ENCODE measurements at regions not wholly inside any gene's neighbourhood (a gene's known extent, or its start where the extent isn't known, plus 50 kb on each side); places are given as distances from the start of the nearest gene placed in this dataset.

DNA sequence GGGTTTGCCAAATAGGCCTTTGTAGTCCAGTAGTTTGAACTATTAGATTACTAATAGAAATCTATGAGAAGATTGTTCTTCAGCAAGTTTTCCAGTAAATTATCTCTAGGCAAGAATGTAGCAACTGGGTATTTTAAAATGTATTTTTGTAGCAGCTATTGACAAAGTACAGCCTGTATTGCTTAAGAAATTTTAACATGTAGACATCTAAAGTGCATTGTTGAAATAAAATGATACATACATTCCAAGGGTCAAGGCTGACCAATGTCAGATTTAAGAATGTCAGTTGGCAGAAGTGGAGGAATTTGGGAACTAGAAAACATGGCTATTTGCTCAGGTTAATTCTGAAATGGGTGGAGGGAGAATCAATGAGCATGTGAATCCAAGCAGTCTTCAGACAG is 57.5 kb upstream of the ZSWIM6 start:
- H3K27ac ChIP-seq: peak overlapping the region in 1 of 4 donors; percentile 38

DNA sequence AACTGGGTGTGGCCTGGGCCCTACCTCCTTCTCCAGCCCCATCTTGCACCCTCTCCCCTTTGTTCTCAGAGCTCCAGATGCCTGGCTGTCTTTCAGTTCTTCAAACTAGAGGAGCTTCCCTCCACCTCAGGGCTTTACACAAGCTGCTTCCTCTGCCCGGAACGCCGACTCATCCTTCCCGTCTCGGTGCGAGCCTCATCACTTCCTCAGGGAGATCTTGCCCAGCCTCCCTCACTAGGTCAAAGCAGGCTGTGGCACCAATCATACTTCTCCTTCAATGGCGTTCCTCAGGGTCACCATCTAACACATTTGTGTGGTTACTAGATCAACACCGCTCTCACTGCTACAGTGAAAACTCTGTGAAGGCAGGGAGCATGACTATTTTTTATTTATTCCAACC is 56.2 kb upstream of the ZSWIM6 start:
- Histone ChIP-seq H3K27me3 (no peaks in the 10 kb centered on the region), H3K4me3 (no peak overlapping the region), H3K36me3 (no peaks in the 10 kb centered on the region), H3K4me1 (peaks cover 0 to 19% (median 16%) of the 10 kb centered on the region in 4 donors), H3K9me3 (no peaks in the 10 kb centered on the region), H3K27ac (peak overlapping the region; percentile 2 to 24 (median 14))
- WGBS, 2 donors: 37 to 78% methylated on average over 8 of the region's 8 CpGs
- TF ChIP-seq POLR2A (IDR thresholded peaks at IDR 0.05) (no peak), POLR2AphosphoS5 (IDR thresholded peaks at IDR 0.05) (no peak), EP300 (IDR thresholded peaks at IDR 0.05) (no peak)
- TF ChIP-seq, protein P1, sequence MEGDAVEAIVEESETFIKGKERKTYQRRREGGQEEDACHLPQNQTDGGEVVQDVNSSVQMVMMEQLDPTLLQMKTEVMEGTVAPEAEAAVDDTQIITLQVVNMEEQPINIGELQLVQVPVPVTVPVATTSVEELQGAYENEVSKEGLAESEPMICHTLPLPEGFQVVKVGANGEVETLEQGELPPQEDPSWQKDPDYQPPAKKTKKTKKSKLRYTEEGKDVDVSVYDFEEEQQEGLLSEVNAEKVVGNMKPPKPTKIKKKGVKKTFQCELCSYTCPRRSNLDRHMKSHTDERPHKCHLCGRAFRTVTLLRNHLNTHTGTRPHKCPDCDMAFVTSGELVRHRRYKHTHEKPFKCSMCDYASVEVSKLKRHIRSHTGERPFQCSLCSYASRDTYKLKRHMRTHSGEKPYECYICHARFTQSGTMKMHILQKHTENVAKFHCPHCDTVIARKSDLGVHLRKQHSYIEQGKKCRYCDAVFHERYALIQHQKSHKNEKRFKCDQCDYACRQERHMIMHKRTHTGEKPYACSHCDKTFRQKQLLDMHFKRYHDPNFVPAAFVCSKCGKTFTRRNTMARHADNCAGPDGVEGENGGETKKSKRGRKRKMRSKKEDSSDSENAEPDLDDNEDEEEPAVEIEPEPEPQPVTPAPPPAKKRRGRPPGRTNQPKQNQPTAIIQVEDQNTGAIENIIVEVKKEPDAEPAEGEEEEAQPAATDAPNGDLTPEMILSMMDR (IDR thresholded peaks at IDR 0.05): no peak
- DNase-seq: peak; percentile 80
- intact Hi-C loops (cut with DNase I): loop anchor here (5.0 kb wide), 1 partner anchor 114 kb away; the partner anchor contains the start of gene SMIM15

More for the DNA sequence above, 57.5 kb upstream of the ZSWIM6 start:
- TF ChIP-seq POLR2A (IDR thresholded peaks at IDR 0.05): no peak
- TF ChIP-seq EP300 (IDR thresholded peaks at IDR 0.05): no peak
- TF ChIP-seq, protein P1 (IDR thresholded peaks at IDR 0.05): no peak
- no peak for TF ChIP-seq POLR2AphosphoS5 (IDR thresholded peaks at IDR 0.05)
- DNase-seq: no peak
- H3K4me1 ChIP-seq: peaks cover 0 to 9% (median 5%) of the 10 kb centered on the region in 4 donors
- H3K4me3 ChIP-seq: no peak overlapping the region
- H3K36me3 ChIP-seq: no peaks in the 10 kb centered on the region
- H3K9me3 ChIP-seq: no peaks in the 10 kb centered on the region
- H3K27me3 ChIP-seq: no peaks in the 10 kb centered on the region
- intact Hi-C loops (cut with DNase I): no loop called here

DNA sequence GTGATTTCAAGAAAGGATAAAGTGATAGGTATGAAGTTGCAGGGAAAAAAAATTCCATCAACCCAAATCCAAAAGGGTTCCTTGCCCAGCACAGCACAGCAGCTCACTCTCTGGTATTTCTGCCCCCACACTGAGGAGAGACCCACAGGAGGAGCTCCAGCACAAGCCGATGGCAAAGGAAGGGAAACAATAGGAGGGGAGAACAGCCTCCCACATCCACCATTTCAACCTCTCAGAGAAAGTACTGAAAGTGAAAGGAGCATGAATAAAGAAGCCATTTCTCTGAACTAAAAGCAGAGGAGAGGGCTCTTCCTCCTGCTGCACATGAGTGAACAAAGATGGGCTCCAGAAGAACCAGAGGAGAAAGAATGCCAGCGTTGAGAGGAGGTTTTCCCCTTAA is 54.9 kb upstream of the ZSWIM6 start:
- H3K4me1 ChIP-seq: peaks cover 0 to 25% (median 20%) of the 10 kb centered on the region in 4 donors
- H3K36me3 ChIP-seq: no peaks in the 10 kb centered on the region
- H3K27me3 ChIP-seq: no peaks in the 10 kb centered on the region
- WGBS, 2 donors: 28 to 35% methylated on average over 2 of the region's 2 CpGs
- intact Hi-C loops (cut with DNase I): loop anchor here (5.0 kb wide), 1 partner anchor 115 kb away; the partner anchor contains the start of gene SMIM15
- TF ChIP-seq, protein P1 (IDR thresholded peaks at IDR 0.05): peak in 2 of 4 experiments; percentile 14 to 34
- no peak for TF ChIP-seq POLR2A (IDR thresholded peaks at IDR 0.05)
- TF ChIP-seq EP300 (IDR thresholded peaks at IDR 0.05): no peak
- peak overlapping the region; percentile 27 to 64 (median 48) for H3K27ac ChIP-seq
- H3K4me3 ChIP-seq: peak overlapping the region in 1 of 4 donors; percentile 15
- DNase-seq: no peak
- H3K9me3 ChIP-seq: no peaks in the 10 kb centered on the region

DNA sequence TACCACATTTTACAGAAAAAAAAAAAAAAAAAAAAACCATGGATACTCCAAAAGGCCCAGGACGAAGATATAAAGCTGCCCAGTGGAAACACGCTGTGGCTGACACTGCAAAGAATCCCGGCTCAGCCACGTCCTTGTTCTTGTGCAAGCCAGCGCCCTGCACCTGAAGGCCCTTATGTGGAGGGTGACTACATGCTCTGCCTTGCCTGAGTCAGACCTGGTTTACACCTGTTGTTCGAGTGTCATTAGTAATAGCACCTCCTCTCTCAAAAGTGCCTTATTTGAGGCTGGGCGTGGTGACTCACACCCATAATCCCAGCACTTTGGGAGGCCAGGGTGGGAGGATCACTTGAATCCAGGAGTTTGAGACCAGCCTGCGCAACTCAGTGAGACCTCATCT is 54.3 kb upstream of the ZSWIM6 start:
- intact Hi-C loops (cut with DNase I): loop anchor here (5.0 kb wide), 1 partner anchor 115 kb away; the partner anchor contains the start of gene SMIM15
- Histone ChIP-seq H3K27ac (peak overlapping the region in 2 of 4 donors; percentile 59 to 64), H3K4me3 (no peak overlapping the region), H3K36me3 (no peaks in the 10 kb centered on the region), H3K27me3 (no peaks in the 10 kb centered on the region), H3K4me1 (peaks cover 0 to 25% (median 20%) of the 10 kb centered on the region in 4 donors), H3K9me3 (no peaks in the 10 kb centered on the region)
- DNase-seq: no peak
- TF ChIP-seq EP300 (IDR thresholded peaks at IDR 0.05) (no peak), POLR2AphosphoS5 (IDR thresholded peaks at IDR 0.05) (no peak), POLR2A (IDR thresholded peaks at IDR 0.05) (no peak)
- TF ChIP-seq, protein P1 (IDR thresholded peaks at IDR 0.05): no peak
- WGBS, 2 donors: 91 to 93% methylated on average over 8 of the region's 8 CpGs

DNA sequence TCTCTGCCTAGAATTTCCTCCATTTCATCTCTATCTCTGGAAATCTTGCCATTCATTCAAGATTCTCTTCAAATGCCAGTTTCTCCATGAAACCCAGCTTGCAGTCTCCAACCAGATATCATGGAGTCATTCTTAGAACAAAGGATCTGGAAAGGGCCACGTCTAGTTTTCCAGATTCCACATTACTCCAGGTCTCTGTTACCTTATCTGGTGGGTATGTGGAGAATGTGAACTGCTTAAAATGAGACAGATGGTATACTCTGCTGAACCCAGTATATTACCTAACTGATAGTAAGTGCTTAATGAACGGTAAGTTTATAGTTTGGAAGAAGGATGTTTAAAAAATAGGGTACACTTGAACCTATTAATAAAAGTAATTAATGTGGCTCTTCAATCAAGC is 52.3 kb upstream of the ZSWIM6 start:
- Histone ChIP-seq H3K27ac (peak overlapping the region in 1 of 4 donors; percentile 47), H3K9me3 (no peaks in the 10 kb centered on the region), H3K4me3 (no peak overlapping the region), H3K36me3 (no peaks in the 10 kb centered on the region), H3K4me1 (peaks cover 0 to 25% (median 20%) of the 10 kb centered on the region in 4 donors), H3K27me3 (no peaks in the 10 kb centered on the region)
- intact Hi-C loops (cut with DNase I): loop anchor here (2.0 to 5.0 kb wide), 2 partner anchors 51 to 117 kb away; partner anchors contain the start of gene SMIM15
- no peak for TF ChIP-seq POLR2AphosphoS5 (IDR thresholded peaks at IDR 0.05)
- TF ChIP-seq EP300 (IDR thresholded peaks at IDR 0.05): no peak
- TF ChIP-seq, protein P1 (IDR thresholded peaks at IDR 0.05): no peak
- TF ChIP-seq POLR2A (IDR thresholded peaks at IDR 0.05): no peak
- no peak for DNase-seq
- WGBS, 2 donors: 39 to 74% methylated on average over 2 of the region's 2 CpGs
